IMR-90 (cell line): ENCODE measurements at regions not wholly inside any gene's neighbourhood (a gene's known extent, or its start where the extent isn't known, plus 50 kb on each side); places are given as distances from the start of the nearest gene placed in this dataset.

ENCODE experiments used
- BHLHE40 ChIP-seq: fragments of 150-350 bp; IDR thresholded peaks from 2 replicates; pipeline ENCODE4 v1.6.1; 2016; ENCODE audit warnings: mild to moderate bottlenecking, low read depth, low read length
- CEBPB ChIP-seq: IDR thresholded peaks from 2 replicates; pipeline ENCODE4 v1.6.1; 2012; ENCODE audit warnings: low read depth, low read length, improper control_type of control experiment
- MXI1 ChIP-seq: IDR thresholded peaks from 2 replicates; pipeline ENCODE4 v1.6.1; 2012; ENCODE audit warnings: low read depth, mild to moderate bottlenecking, low read length, moderate library complexity, borderline replicate concordance
- POLR2A ChIP-seq: IDR thresholded peaks from 2 replicates; pipeline ENCODE4 v1.6.1; 2012; ENCODE audit warnings: mild to moderate bottlenecking, low read depth, low read length
- RCOR1 ChIP-seq: IDR thresholded peaks from 2 replicates; pipeline ENCODE4 v1.6.1; 2012; ENCODE audit warnings: mild to moderate bottlenecking, low read length, improper control_type of control experiment; ENCODE audit not compliant: insufficient replicate concordance
- RFX5 ChIP-seq: IDR thresholded peaks from 2 replicates; pipeline ENCODE4 v1.8.0; 2012; ENCODE audit warnings: low read depth, mild to moderate bottlenecking, low read length, moderate library complexity
- SMC3 ChIP-seq: fragments of 150-350 bp; IDR thresholded peaks from 2 replicates; pipeline ENCODE4 v1.6.1; 2016; ENCODE audit warnings: low read depth, mild to moderate bottlenecking, antibody characterized with exemption, low read length, moderate library complexity
- TF ChIP-seq, protein P1 (sequence below): conservative IDR thresholded peaks from 2 replicates; pipeline ENCODE4 v1.5.1; 2012; ENCODE audit warnings: mild to moderate bottlenecking, low read depth, low read length, improper control_type of control experiment

GRCh38 chr12:97764700-97765099, 302.1 kb downstream of the RMST start:
- TF ChIP-seq, protein P1, sequence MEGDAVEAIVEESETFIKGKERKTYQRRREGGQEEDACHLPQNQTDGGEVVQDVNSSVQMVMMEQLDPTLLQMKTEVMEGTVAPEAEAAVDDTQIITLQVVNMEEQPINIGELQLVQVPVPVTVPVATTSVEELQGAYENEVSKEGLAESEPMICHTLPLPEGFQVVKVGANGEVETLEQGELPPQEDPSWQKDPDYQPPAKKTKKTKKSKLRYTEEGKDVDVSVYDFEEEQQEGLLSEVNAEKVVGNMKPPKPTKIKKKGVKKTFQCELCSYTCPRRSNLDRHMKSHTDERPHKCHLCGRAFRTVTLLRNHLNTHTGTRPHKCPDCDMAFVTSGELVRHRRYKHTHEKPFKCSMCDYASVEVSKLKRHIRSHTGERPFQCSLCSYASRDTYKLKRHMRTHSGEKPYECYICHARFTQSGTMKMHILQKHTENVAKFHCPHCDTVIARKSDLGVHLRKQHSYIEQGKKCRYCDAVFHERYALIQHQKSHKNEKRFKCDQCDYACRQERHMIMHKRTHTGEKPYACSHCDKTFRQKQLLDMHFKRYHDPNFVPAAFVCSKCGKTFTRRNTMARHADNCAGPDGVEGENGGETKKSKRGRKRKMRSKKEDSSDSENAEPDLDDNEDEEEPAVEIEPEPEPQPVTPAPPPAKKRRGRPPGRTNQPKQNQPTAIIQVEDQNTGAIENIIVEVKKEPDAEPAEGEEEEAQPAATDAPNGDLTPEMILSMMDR, result no peak
- TF ChIP-seq CEBPB (no peak), MXI1 (no peak), BHLHE40 (no peak), SMC3 (no peak), RCOR1 (no peak), RFX5 (no peak), POLR2A (no peak)
